Tibial nerve (tissue), 3 donors: ENCODE measurements at regions not wholly inside any gene's neighbourhood (a gene's known extent, or its start where the extent isn't known, plus 50 kb on each side); places are given as distances from the start of the nearest gene placed in this dataset.

Experiments used
- CTCF ChIP-seq, 5 experiments: fragments of 200-600 bp in 3 of 5; fragments of 450-650 bp in 2 of 5; sonication (generic) in 3 of 5; IDR thresholded peaks; one replicate each; pipeline ENCODE4 v1.5.1; 2016 to 2019; ENCODE audit warnings: antibody characterized with exemption in 5 of 5, mild to moderate bottlenecking in 3 of 5, moderate library complexity in 2 of 5
- POLR2A ChIP-seq, 2 donors: fragments of 450-650 bp; IDR thresholded peaks; one replicate each; pipeline ENCODE4 v1.6.1; 2017; ENCODE audit warnings: antibody characterized with exemption in 2 of 2, mild to moderate bottlenecking in 2 of 2, moderate library complexity in 2 of 2

- TF ChIP-seq POLR2A (IDR thresholded peaks at IDR 0.05), result no peak
- no peak for TF ChIP-seq CTCF (IDR thresholded peaks at IDR 0.05)
Observed at GRCh38 chr22:42214633-42215415, 55.6 kb downstream of the TCF20 start.
